GM21528 (cell line): ENCODE measurements at regions not wholly inside any gene's neighbourhood (a gene's known extent, or its start where the extent isn't known, plus 50 kb on each side); places are given as distances from the start of the nearest gene placed in this dataset.
A peak's percentile ranks its signal among the peaks of the same experiment; 100 is the strongest.
"Not testable (repeated sequence)": the region's sequence is repeated elsewhere in the genome, so short reads cannot be mapped to it uniquely, and the experiment has no call there.

Experiments
- ATAC-seq: cut with Tn5 transposase; IDR thresholded peaks from one replicate; pipeline ENCODE4 v1.9.1; 2021; ENCODE audit warnings: mild to moderate bottlenecking, moderate library complexity; ENCODE audit not compliant: unreplicated experiment, low FRiP score

- no peak for ATAC-seq
These were observed 316.3 kb upstream of the STAC start for GRCh38 chr3:36063992-36064391.

GRCh38 chr3:36065321-36065720, 315.0 kb upstream of the STAC start:
- no peak for ATAC-seq

- no peak for ATAC-seq
These were observed 304.8 kb upstream of the STAC start for GRCh38 chr3:36075491-36075890.

GRCh38 chr3:36077320-36077719, 303.0 kb upstream of the STAC start:
- ATAC-seq: no peak

GRCh38 chr3:36082958-36083357, 297.3 kb upstream of the STAC start:
- not testable (repeated sequence) for ATAC-seq

GRCh38 chr3:36095238-36095637, 285.1 kb upstream of the STAC start:
- ATAC-seq: peak; percentile 76

- ATAC-seq: no peak
These were observed 283.1 kb upstream of the STAC start for GRCh38 chr3:36097209-36097608.

GRCh38 chr3:36114353-36114752, 266.0 kb upstream of the STAC start:
- no peak for ATAC-seq

GRCh38 chr3:36124118-36124796, 256.0 kb upstream of the STAC start:
- ATAC-seq: no peak

GRCh38 chr3:36132214-36132613, 248.1 kb upstream of the STAC start:
- ATAC-seq: no peak

- ATAC-seq: no peak
These were observed 244.4 kb upstream of the STAC start for GRCh38 chr3:36135863-36136262.

- ATAC-seq: no peak
These were observed 237.6 kb upstream of the STAC start for GRCh38 chr3:36142746-36143145.

- no peak for ATAC-seq
These were observed 233.9 kb upstream of the STAC start for GRCh38 chr3:36146404-36146803.

- no peak for ATAC-seq
These were observed 232.3 kb upstream of the STAC start for GRCh38 chr3:36147934-36148558.

- ATAC-seq: no peak
These were observed 230.8 kb upstream of the STAC start for GRCh38 chr3:36149447-36149865.

GRCh38 chr3:36155515-36155914, 224.8 kb upstream of the STAC start:
- no peak for ATAC-seq

GRCh38 chr3:36164400-36164799, 215.9 kb upstream of the STAC start:
- no peak for ATAC-seq

- no peak for ATAC-seq
These were observed 214.6 kb upstream of the STAC start for GRCh38 chr3:36165509-36166290.

GRCh38 chr3:36166477-36166876, 213.8 kb upstream of the STAC start:
- no peak for ATAC-seq

GRCh38 chr3:36172699-36173098, 207.6 kb upstream of the STAC start:
- no peak for ATAC-seq

GRCh38 chr3:36175113-36175812, 205.0 kb upstream of the STAC start:
- ATAC-seq: no peak
